Activated B cell treated with CpG ODN at 0.5 μM for 24 hours (primary cell): ENCODE measurements at regions not wholly inside any gene's neighbourhood (a gene's known extent, or its start where the extent isn't known, plus 50 kb on each side); places are given as distances from the start of the nearest gene placed in this dataset.

Experiments used
- ATAC-seq: fragments of 200-7000 bp; cut with Tn5 transposase; one replicate; pipeline ENCODE4 v1.10.0; 2021; ENCODE audit warnings: low read depth, mild to moderate bottlenecking, moderate library complexity
- CTCF ChIA-PET: fragments of 350-600 bp; sonication (Branson Sonifier 250); formaldehyde crosslinking; loops from one replicate; lab custom pipeline; 2021; ENCODE audit warnings: antibody characterized with exemption; lab: Charles Lee
- POLR2A ChIA-PET: fragments of 350-600 bp; sonication (Branson Sonifier 250); formaldehyde crosslinking; loops from one replicate; lab custom pipeline; 2021; ENCODE audit warnings: antibody characterized with exemption; lab: Charles Lee
- DNase-seq: peaks from one replicate; pipeline ENCODE4 v3.0.0; 2022
- H3K27ac Mint-ChIP-seq: one replicate; pipeline ENCODE4 v1.8.0; 2020; ENCODE audit warnings: mixed read lengths
- H3K27me3 Mint-ChIP-seq: one replicate; pipeline ENCODE4 v1.8.0; 2021; ENCODE audit warnings: mixed read lengths
- H3K36me3 Mint-ChIP-seq: one replicate; pipeline ENCODE4 v1.8.0; 2021; ENCODE audit warnings: low read depth, mixed read lengths
- H3K4me1 Mint-ChIP-seq: one replicate; pipeline ENCODE4 v1.8.0; 2021; ENCODE audit warnings: mixed read lengths
- H3K4me3 Mint-ChIP-seq: one replicate; pipeline ENCODE4 v1.8.0; 2020; ENCODE audit warnings: mild to moderate bottlenecking, mixed read lengths
- H3K9me3 Mint-ChIP-seq: one replicate; pipeline ENCODE4 v1.8.0; 2020; ENCODE audit warnings: mixed read lengths
- intact Hi-C: fragments of 100-400 bp; cut with micrococcal nuclease; formaldehyde crosslinking; loops from one replicate; pipeline ENCODE4 v1.15.1; 2024
- TF ChIP-seq, protein P1 (sequence below): fragments of 200-600 bp; IDR thresholded peaks from one replicate; pipeline ENCODE4 v1.8.0; 2022; ENCODE audit warnings: antibody characterized with exemption, mild to moderate bottlenecking

GRCh38 chr6:11868392-11868791 is 89.8 kb upstream of the ADTRP start:
- Mint-ChIP-seq H3K4me1 (no peaks in the 10 kb centered on the region), H3K27ac (no peak overlapping the region), H3K27me3 (peaks cover 2% of the 10 kb centered on the region), H3K36me3 (no peaks in the 10 kb centered on the region), H3K4me3 (no peak overlapping the region), H3K9me3 (no peaks in the 10 kb centered on the region)
- DNase-seq, result no peak
- TF ChIP-seq, protein P1, sequence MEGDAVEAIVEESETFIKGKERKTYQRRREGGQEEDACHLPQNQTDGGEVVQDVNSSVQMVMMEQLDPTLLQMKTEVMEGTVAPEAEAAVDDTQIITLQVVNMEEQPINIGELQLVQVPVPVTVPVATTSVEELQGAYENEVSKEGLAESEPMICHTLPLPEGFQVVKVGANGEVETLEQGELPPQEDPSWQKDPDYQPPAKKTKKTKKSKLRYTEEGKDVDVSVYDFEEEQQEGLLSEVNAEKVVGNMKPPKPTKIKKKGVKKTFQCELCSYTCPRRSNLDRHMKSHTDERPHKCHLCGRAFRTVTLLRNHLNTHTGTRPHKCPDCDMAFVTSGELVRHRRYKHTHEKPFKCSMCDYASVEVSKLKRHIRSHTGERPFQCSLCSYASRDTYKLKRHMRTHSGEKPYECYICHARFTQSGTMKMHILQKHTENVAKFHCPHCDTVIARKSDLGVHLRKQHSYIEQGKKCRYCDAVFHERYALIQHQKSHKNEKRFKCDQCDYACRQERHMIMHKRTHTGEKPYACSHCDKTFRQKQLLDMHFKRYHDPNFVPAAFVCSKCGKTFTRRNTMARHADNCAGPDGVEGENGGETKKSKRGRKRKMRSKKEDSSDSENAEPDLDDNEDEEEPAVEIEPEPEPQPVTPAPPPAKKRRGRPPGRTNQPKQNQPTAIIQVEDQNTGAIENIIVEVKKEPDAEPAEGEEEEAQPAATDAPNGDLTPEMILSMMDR, result no peak
- CTCF ChIA-PET, result no interaction called here
- ATAC-seq, result no peak
- POLR2A ChIA-PET, result no interaction called here
- intact Hi-C loops, result no loop called here

DNA sequence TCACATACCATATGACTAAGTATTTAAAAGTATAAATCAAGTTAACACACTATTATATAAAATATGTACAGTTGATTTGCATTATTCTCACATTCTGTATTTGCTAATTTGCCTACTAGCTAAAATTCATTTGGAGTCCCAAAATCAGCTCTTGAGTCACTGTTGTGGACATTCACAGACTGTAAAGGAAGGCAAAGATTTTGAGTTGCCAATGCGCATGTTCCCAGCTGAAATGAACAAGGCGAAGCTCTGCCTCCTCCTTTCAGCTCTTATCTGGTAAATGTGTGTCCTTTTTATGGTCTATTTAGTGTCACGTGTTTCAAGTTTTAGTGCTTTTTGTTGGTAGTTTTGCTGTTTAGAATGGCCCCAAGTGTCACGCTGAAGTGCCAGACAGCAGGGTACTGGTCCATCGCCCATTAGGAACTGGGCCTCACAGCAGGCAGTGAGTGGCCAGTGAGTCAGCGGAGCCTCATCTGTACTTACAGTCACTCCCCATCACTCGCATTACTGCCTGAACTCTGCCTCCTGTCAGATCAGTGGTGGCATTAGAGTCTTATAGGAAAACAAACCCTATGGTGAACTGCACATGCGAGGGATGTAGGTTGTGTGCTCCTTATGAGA is 87.2 kb upstream of the ADTRP start:
- no peak overlapping the region for H3K4me3 Mint-ChIP-seq
- ATAC-seq, result no peak
- peaks cover 2% of the 10 kb centered on the region for H3K27me3 Mint-ChIP-seq
- no peak overlapping the region for H3K27ac Mint-ChIP-seq
- TF ChIP-seq, protein P1, result no peak
- no peaks in the 10 kb centered on the region for H3K9me3 Mint-ChIP-seq
- CTCF ChIA-PET, result no interaction called here
- POLR2A ChIA-PET, result no interaction called here
- H3K36me3 Mint-ChIP-seq, result no peaks in the 10 kb centered on the region
- intact Hi-C loops, result no loop called here
- no peaks in the 10 kb centered on the region for H3K4me1 Mint-ChIP-seq
- DNase-seq, result no peak

DNA sequence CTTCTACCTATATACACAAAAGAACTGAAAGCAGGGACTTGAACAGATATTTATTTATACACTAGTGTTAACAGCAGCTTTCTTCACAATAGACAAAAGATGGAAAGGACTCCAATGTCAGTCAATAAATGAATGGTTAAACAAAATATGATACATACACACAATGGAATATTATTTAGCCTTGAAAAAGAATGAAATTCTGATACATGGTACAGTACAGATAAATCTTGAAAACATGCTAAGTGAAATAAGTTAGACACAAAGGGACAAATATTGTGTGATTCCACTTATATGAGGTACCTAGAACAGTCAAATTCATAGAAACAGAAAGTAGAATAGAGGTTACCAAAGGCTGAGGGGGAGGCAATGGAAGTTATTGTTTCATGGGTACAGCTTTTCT is 79.8 kb upstream of the ADTRP start:
- DNase-seq, result no peak
- H3K27ac Mint-ChIP-seq, result no peak overlapping the region
- ATAC-seq, result no peak
- peaks cover 6% of the 10 kb centered on the region for H3K4me1 Mint-ChIP-seq
- intact Hi-C loops, result no loop called here
- TF ChIP-seq, protein P1, result no peak
- peaks cover 4% of the 10 kb centered on the region for H3K9me3 Mint-ChIP-seq
- H3K27me3 Mint-ChIP-seq, result peaks cover 3% of the 10 kb centered on the region
- ChIA-PET CTCF (no interaction called here), POLR2A (no interaction called here)
- no peaks in the 10 kb centered on the region for H3K36me3 Mint-ChIP-seq
- H3K4me3 Mint-ChIP-seq, result no peak overlapping the region

GRCh38 chr6:11855743-11856142 is 77.1 kb upstream of the ADTRP start:
- intact Hi-C loops, result no loop called here
- H3K4me1 Mint-ChIP-seq, result peaks cover 6% of the 10 kb centered on the region
- ATAC-seq, result no peak
- H3K27me3 Mint-ChIP-seq, result peaks cover 3% of the 10 kb centered on the region
- DNase-seq, result no peak
- H3K4me3 Mint-ChIP-seq, result no peak overlapping the region
- H3K27ac Mint-ChIP-seq, result no peak overlapping the region
- ChIA-PET POLR2A (no interaction called here), CTCF (no interaction called here)
- no peaks in the 10 kb centered on the region for H3K36me3 Mint-ChIP-seq
- TF ChIP-seq, protein P1, result no peak
- peaks cover 4% of the 10 kb centered on the region for H3K9me3 Mint-ChIP-seq

DNA sequence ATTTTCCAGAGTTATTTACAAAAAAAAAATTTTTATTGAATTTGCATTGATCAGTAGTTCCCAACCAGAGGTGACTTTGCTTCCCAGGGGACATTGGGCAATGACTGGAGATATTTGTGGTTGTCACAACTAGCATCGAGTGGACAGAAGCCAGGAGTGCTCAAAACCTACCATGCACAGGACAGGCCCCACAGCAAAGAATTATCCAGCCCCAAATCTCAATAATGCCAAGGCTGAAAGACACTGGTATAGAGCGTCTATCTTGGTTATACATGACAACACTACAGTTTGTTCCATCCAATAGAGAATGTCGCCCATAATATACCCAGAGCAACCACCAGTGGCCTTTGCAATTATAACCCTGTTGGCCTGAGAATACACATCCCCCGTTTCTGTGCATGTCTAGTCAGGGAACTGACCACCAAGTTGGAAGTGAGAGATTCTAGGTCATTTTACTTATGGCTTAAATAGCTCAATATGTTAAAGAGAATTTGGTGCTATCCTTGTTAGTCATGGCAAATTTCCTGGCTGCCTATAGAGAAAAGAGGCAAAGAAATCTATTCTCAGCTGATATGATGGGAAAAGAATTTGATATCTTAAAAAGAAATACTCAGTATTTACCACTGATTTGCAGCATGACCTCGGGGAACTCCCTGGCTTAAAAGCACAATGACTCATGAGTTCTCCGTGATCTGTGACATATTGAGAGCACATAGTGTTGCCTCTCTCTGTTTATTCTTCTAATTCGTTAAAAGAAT is 76.0 kb upstream of the ADTRP start:
- Mint-ChIP-seq H3K27me3 (peaks cover 3% of the 10 kb centered on the region), H3K4me3 (no peak overlapping the region), H3K9me3 (peaks cover 4% of the 10 kb centered on the region), H3K36me3 (no peaks in the 10 kb centered on the region), H3K4me1 (peaks cover 6% of the 10 kb centered on the region), H3K27ac (no peak overlapping the region)
- ATAC-seq (peak; percentile 68), DNase-seq (no peak)
- intact Hi-C loops, result no loop called here
- TF ChIP-seq, protein P1, result no peak
- ChIA-PET CTCF (no interaction called here), POLR2A (no interaction called here)
